HEK293T (cell line): ENCODE measurements at regions not wholly inside any gene's neighbourhood (a gene's known extent, or its start where the extent isn't known, plus 50 kb on each side); places are given as distances from the start of the nearest gene placed in this dataset.
"Not testable (repeated sequence)": the region's sequence is repeated elsewhere in the genome, so short reads cannot be mapped to it uniquely, and the experiment has no call there.

Experiments used
- CTCF ChIA-PET: fragments of 350-600 bp; formaldehyde crosslinking; extraction: SDS; loops from one replicate; lab custom pipeline; 2021; ENCODE audit warnings: antibody characterized with exemption, inconsistent platforms; lab: Yijun Ruan, JAX
- POLR2A ChIA-PET: fragments of 350-600 bp; formaldehyde crosslinking; extraction: SDS; loops from one replicate; lab custom pipeline; 2020; ENCODE audit warnings: antibody characterized with exemption, inconsistent platforms; lab: Yijun Ruan, JAX
- DNase-seq: peaks from one replicate; pipeline ENCODE4 v3.0.0; 2012; ENCODE audit warnings: mixed read lengths; ENCODE audit errors: extremely low spot score
- ARNT ChIP-seq: fragments of 450-650 bp; IDR thresholded peaks from 2 replicates; pipeline ENCODE4 v1.6.1; 2017; ENCODE audit warnings: mild to moderate bottlenecking
- BHLHE40 ChIP-seq: fragments of 450-650 bp; IDR thresholded peaks from 2 replicates; pipeline ENCODE4 v1.6.1; 2016; ENCODE audit warnings: mild to moderate bottlenecking, moderate library complexity, borderline replicate concordance
- CTBP1 ChIP-seq: fragments of 450-650 bp; IDR thresholded peaks from 2 replicates; pipeline ENCODE4 v1.6.1; 2016; ENCODE audit warnings: borderline replicate concordance
- ELF4 ChIP-seq: fragments of 450-650 bp; IDR thresholded peaks from 2 replicates; pipeline ENCODE4 v1.6.1; 2017; ENCODE audit warnings: antibody characterized with exemption
- FOXA1 ChIP-seq: fragments of 450-650 bp; IDR thresholded peaks from 2 replicates; pipeline ENCODE4 v1.6.1; 2016; ENCODE audit warnings: mild to moderate bottlenecking
- FOXK2 ChIP-seq: fragments of 450-650 bp; IDR thresholded peaks from 2 replicates; pipeline ENCODE4 v1.6.1; 2016; ENCODE audit warnings: mild to moderate bottlenecking
- FOXM1 ChIP-seq: fragments of 450-650 bp; IDR thresholded peaks from 2 replicates; pipeline ENCODE4 v1.6.1; 2017; ENCODE audit warnings: mild to moderate bottlenecking, borderline replicate concordance
- HDGF ChIP-seq: fragments of 450-650 bp; IDR thresholded peaks from 2 replicates; pipeline ENCODE4 v1.6.1; 2017; ENCODE audit warnings: antibody characterized with exemption, borderline replicate concordance
- L3MBTL2 ChIP-seq: fragments of 450-650 bp; conservative IDR thresholded peaks from 2 replicates; pipeline ENCODE4 v1.6.1; 2016; ENCODE audit warnings: mild to moderate bottlenecking
- LEF1 ChIP-seq: fragments of 450-650 bp; IDR thresholded peaks from 2 replicates; pipeline ENCODE4 v1.6.1; 2017; ENCODE audit warnings: mild to moderate bottlenecking, borderline replicate concordance
- NFRKB ChIP-seq: fragments of 450-650 bp; IDR thresholded peaks from 2 replicates; pipeline ENCODE4 v1.6.1; 2016; ENCODE audit warnings: mild to moderate bottlenecking, moderate library complexity
- SP1 ChIP-seq: fragments of 450-650 bp; IDR thresholded peaks from 2 replicates; pipeline ENCODE4 v1.6.1; 2017
- SUZ12 ChIP-seq: fragments of 450-650 bp; IDR thresholded peaks from 2 replicates; pipeline ENCODE4 v1.6.1; 2016; ENCODE audit warnings: mild to moderate bottlenecking
- TARDBP ChIP-seq: fragments of 450-650 bp; IDR thresholded peaks from 2 replicates; pipeline ENCODE4 v1.6.1; 2016
- ZNF384 ChIP-seq: fragments of 450-650 bp; IDR thresholded peaks from 2 replicates; pipeline ENCODE4 v1.6.1; 2016
- TF ChIP-seq, protein P1 (sequence below): fragments of 450-650 bp; IDR thresholded peaks from 2 replicates; pipeline ENCODE4 v1.6.1; 2016

DNA sequence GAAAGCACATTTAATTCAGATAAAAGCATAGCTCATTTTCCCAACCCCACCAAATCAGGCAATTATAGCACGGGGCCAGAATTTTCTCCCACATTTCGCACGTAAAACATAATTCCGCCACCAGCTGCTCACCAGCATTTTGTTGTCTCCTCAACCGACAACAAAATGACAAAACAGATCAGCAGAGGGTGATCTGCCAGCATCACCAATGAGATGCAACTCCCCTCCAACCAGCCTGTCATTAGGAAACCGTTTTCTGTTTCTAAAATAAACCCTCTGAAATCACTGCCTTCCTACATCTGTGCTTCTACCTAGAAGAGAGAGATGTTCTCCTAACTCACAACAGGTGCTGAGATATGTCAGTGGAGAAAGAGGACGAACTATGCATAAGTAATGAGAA, 654.8 kb upstream of the CPEB2 start:
- TF ChIP-seq CTBP1 (no peak), ZNF384 (no peak), SP1 (no peak), FOXK2 (no peak), HDGF (no peak), TARDBP (no peak), FOXA1 (no peak), LEF1 (no peak), BHLHE40 (no peak), ARNT (no peak), FOXM1 (no peak), ELF4 (no peak), SUZ12 (no peak), L3MBTL2 (no peak), NFRKB (no peak)
- TF ChIP-seq, protein P1, sequence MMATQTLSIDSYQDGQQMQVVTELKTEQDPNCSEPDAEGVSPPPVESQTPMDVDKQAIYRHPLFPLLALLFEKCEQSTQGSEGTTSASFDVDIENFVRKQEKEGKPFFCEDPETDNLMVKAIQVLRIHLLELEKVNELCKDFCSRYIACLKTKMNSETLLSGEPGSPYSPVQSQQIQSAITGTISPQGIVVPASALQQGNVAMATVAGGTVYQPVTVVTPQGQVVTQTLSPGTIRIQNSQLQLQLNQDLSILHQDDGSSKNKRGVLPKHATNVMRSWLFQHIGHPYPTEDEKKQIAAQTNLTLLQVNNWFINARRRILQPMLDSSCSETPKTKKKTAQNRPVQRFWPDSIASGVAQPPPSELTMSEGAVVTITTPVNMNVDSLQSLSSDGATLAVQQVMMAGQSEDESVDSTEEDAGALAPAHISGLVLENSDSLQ = no peak
- POLR2A ChIA-PET = no interaction called here
- DNase-seq = no peak
- CTCF ChIA-PET = no interaction called here

DNA sequence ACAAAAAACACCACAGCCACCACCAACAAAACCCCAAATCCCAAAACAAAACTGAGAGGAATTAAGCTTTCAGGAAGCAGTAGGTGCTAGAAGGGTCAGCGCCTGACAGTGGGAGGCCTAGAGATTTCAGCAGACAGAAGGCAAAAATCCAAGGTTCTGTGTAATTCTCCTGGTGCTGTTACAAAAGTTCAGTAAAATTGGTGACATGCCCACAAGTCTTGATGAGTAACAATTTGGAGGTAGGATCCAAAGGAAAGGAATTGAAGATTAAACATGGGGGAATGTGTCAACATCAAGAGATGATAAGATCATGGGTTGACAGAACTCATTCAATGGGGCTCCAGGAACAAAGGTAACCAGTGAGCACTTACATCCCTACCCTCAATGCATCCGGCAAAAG, 653.8 kb upstream of the CPEB2 start:
- DNase-seq = no peak
- POLR2A ChIA-PET = no interaction called here
- TF ChIP-seq BHLHE40 = no peak
- no peak for TF ChIP-seq LEF1
- TF ChIP-seq FOXM1 = no peak
- TF ChIP-seq L3MBTL2 = no peak
- TF ChIP-seq HDGF = no peak
- no peak for TF ChIP-seq NFRKB
- no peak for TF ChIP-seq CTBP1
- TF ChIP-seq FOXA1 = no peak
- CTCF ChIA-PET = no interaction called here

DNA sequence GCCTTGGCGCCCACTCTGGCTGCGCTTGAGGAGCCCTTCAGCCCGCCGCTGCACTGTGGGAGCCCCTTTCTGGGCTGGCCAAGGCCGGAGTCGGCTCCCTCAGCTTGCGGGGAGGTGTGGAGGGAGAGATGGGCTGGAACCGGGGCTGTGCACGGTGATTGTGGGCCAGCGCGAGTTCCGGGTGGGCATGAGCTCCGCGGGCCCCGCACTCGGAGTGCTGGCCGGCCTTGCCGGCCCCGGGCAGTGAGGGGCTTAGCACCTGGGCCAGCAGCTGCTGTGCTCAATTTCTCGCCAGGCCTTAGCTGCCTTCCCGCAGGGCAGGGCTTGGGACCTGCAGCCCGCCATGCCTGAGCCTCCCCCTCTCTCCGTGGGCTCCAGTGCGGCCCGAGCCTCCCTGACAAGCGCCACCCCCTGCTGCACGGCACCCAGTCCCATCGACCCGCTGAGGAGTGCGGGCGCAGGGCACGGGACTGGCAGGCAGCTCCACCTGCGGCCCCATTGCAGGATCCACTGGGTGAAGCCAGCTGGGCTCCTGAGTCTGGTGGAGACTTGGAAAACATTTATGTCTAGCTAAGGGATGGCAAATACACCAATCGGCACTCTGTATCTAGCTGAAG, 643.6 kb upstream of the CPEB2 start:
- DNase-seq, POLR2A ChIA-PET, CTCF ChIA-PET: not testable (repeated sequence)

DNA sequence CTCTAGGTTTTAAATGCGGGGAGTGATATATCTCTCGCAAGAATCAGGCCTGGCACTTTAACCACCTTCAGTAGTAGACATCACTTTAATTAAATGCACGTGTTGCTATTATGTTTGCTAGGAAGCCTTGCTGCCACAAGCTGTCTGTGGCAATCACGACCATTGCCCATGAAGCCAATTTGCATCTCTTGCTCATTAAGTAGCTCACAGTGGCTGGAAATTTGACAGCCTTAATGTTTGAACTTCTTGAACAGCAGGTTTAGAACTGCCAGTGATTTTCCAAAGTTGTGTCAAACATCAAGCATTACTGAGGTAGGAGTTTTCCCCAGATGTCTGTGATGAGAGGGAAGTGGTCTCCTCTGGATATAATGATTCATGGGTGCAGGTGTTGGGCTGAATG, 642.3 kb upstream of the CPEB2 start:
- TF ChIP-seq FOXK2 (no peak), ELF4 (no peak), CTBP1 (no peak), BHLHE40 (no peak), FOXM1 (no peak), LEF1 (no peak), NFRKB (no peak), L3MBTL2 (no peak), TARDBP (no peak)
- TF ChIP-seq, protein P1 = no peak
- ChIA-PET CTCF (no interaction called here), POLR2A (no interaction called here)
- DNase-seq = no peak

DNA sequence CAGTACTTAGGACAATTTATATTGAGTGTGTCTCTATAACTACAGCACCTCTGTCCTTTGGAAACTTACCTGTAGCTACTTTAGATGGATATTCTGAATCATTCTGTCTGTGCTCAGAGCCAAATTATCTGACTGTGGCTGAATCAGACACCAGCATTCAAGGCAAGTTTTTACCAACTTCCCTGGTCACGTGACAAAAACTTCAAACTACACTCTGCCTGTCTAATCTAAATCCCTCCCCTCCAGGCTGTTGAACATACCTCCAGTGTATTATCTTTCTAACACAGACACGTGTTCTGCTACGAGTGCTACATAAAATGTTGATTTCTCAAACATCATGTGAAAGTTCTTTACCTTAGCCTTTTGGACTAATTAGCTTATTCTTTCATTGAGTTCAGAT, 641.2 kb upstream of the CPEB2 start:
- no peak for TF ChIP-seq NFRKB
- TF ChIP-seq ZNF384 = no peak
- TF ChIP-seq, protein P1 = no peak
- ChIA-PET CTCF (no interaction called here), POLR2A (no interaction called here)
- no peak for DNase-seq

DNA sequence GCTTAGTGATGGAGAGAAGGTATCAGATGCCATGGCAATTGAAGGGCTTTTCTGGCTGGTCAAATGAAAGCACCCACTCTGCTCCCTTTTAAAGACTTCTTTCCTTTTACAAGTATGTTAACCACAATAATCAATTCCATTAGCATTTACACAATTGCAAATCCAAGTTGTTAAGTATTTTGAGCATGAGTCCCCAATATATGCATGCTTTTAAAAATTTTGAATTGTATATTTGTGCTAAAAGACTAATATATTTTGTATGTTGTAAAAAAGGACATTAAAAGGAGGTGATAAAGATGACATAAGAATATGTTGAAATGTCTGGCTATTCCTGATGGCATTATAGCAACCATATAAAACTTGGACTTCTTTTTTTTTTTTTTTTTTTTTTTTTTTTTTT, 639.9 kb upstream of the CPEB2 start:
- CTCF ChIA-PET = no interaction called here
- POLR2A ChIA-PET = no interaction called here
- DNase-seq = no peak
- no peak for TF ChIP-seq BHLHE40
- no peak for TF ChIP-seq ZNF384
- no peak for TF ChIP-seq FOXK2
- no peak for TF ChIP-seq TARDBP
- no peak for TF ChIP-seq L3MBTL2
- no peak for TF ChIP-seq FOXA1
- no peak for TF ChIP-seq SP1
- TF ChIP-seq NFRKB = no peak
- TF ChIP-seq HDGF = no peak
- TF ChIP-seq ARNT = no peak
- TF ChIP-seq, protein P1 = no peak
- no peak for TF ChIP-seq FOXM1
- no peak for TF ChIP-seq LEF1
- TF ChIP-seq SUZ12 = no peak
- no peak for TF ChIP-seq ELF4
- TF ChIP-seq CTBP1 = no peak
